K562 (cell line): ENCODE measurements at regions not wholly inside any gene's neighbourhood (a gene's known extent, or its start where the extent isn't known, plus 50 kb on each side); places are given as distances from the start of the nearest gene placed in this dataset.
A peak's percentile ranks its signal among the peaks of the same experiment; 100 is the strongest.

Experiments used
- ARID2 ChIP-seq: fragments of 450-650 bp; IDR thresholded peaks from 2 replicates; pipeline ENCODE4 v1.6.1; 2017; ENCODE audit warnings: antibody characterized with exemption, mild to moderate bottlenecking
- CBFB ChIP-seq: sonication (generic); formaldehyde crosslinking; IDR thresholded peaks from 2 replicates; pipeline ENCODE4 v1.4.0; 2020; ENCODE audit warnings: mild to moderate bottlenecking, missing genetic modification reagents
- ETV5 ChIP-seq: sonication (generic); formaldehyde crosslinking; IDR thresholded peaks from 2 replicates; pipeline ENCODE4 v1.4.0; 2020; ENCODE audit warnings: low read depth, mild to moderate bottlenecking, missing genetic modification reagents
- FOS ChIP-seq: IDR thresholded peaks from 3 replicates; pipeline ENCODE4 v1.6.1; 2011; ENCODE audit not compliant: insufficient read length; ENCODE audit errors: extremely low read depth
- FOXK1 ChIP-seq: sonication (generic); formaldehyde crosslinking; IDR thresholded peaks from 2 replicates; pipeline ENCODE4 v1.8.0; 2022; ENCODE audit warnings: missing genetic modification reagents, mild to moderate bottlenecking, borderline replicate concordance
- FUS ChIP-seq: fragments of 200-400 bp; formaldehyde crosslinking; optimal IDR thresholded peaks from 2 replicates; pipeline ENCODE3; 2017; ENCODE audit warnings: low read depth, low read length
- GATA2 ChIP-seq: sonication (generic); formaldehyde crosslinking; IDR thresholded peaks from 2 replicates; pipeline ENCODE4 v1.4.0; 2020; ENCODE audit warnings: mild to moderate bottlenecking, missing genetic modification reagents
- ILK ChIP-seq: fragments of 450-650 bp; IDR thresholded peaks from 2 replicates; pipeline ENCODE4 v1.6.1; 2016; ENCODE audit warnings: missing genetic modification characterization, low read depth, mild to moderate bottlenecking, missing compliant biosample characterization, moderate library complexity, borderline replicate concordance
- MIER1 ChIP-seq: fragments of 450-650 bp; IDR thresholded peaks from 2 replicates; pipeline ENCODE4 v1.6.1; 2016; ENCODE audit warnings: antibody characterized with exemption, mild to moderate bottlenecking, low read depth
- NFE2L1 ChIP-seq: fragments of 450-650 bp; IDR thresholded peaks from 2 replicates; pipeline ENCODE4 v1.6.1; 2016; ENCODE audit warnings: missing genetic modification characterization, low read depth, mild to moderate bottlenecking, missing compliant biosample characterization, moderate library complexity, borderline replicate concordance
- NFIC ChIP-seq: fragments of 450-650 bp; IDR thresholded peaks from 2 replicates; pipeline ENCODE4 v1.6.1; 2017; ENCODE audit warnings: mild to moderate bottlenecking, inconsistent platforms
- NFYB ChIP-seq: IDR thresholded peaks from 2 replicates; pipeline ENCODE4 v1.6.1; 2011; ENCODE audit warnings: mild to moderate bottlenecking, moderate library complexity; ENCODE audit not compliant: insufficient read length; ENCODE audit errors: extremely low read depth
- NR4A1 ChIP-seq, 2 experiments: fragments of 250-450 bp in 1 of 2; fragments of 450-650 bp in 1 of 2; sonication (Bioruptor Pico) in 1 of 2; IDR thresholded peaks; 2 replicates each; pipeline versions ENCODE4 v1.4.0 to v1.6.1; 2016 to 2020; ENCODE audit warnings: mild to moderate bottlenecking in 2 of 2, missing compliant biosample characterization in 1 of 2, missing genetic modification characterization in 1 of 2, moderate library complexity in 1 of 2
- POLR2A ChIP-seq: fragments of 450-650 bp; conservative IDR thresholded peaks from 2 replicates; pipeline ENCODE4 v1.6.1; 2016
- PRPF4 ChIP-seq: fragments of 200-400 bp; formaldehyde crosslinking; IDR thresholded peaks from one replicate; pipeline ENCODE4 v1.6.1; 2017; ENCODE audit warnings: low read length, low read depth, mild to moderate bottlenecking; ENCODE audit not compliant: insufficient read depth, poor library complexity, severe bottlenecking
- SIRT6 ChIP-seq: IDR thresholded peaks from one replicate; pipeline ENCODE4 v1.6.1; 2012; ENCODE audit warnings: low read depth, mild to moderate bottlenecking, control low read depth, inconsistent platforms, low read length, moderate library complexity
- ZNF408 ChIP-seq: fragments of 250-450 bp; sonication (Bioruptor Pico); IDR thresholded peaks from 2 replicates; pipeline ENCODE4 v1.4.0; 2020; ENCODE audit warnings: low read depth, mild to moderate bottlenecking, moderate library complexity
- ZNF644 ChIP-seq: fragments of 200-800 bp; sonication (Bioruptor generic); IDR thresholded peaks from 2 replicates; pipeline ENCODE4 v1.6.1; 2016; ENCODE audit warnings: low read depth, missing genetic modification characterization, missing compliant biosample characterization
- TF ChIP-seq, protein P1 (sequence below): fragments of 250-450 bp; sonication (Bioruptor Pico); IDR thresholded peaks from 2 replicates; pipeline ENCODE4 v1.8.0; 2022; ENCODE audit warnings: inconsistent platforms, mild to moderate bottlenecking, moderate library complexity, borderline replicate concordance
- TF ChIP-seq, protein P2 (sequence below): sonication (generic); formaldehyde crosslinking; IDR thresholded peaks from 2 replicates; pipeline ENCODE4 v1.8.1; 2022; ENCODE audit warnings: missing genetic modification reagents
- TF ChIP-seq, protein P3 (sequence below): sonication (generic); formaldehyde crosslinking; IDR thresholded peaks from 2 replicates; pipeline ENCODE4 v1.8.0; 2022; ENCODE audit warnings: mild to moderate bottlenecking, missing genetic modification reagents, borderline replicate concordance

DNA sequence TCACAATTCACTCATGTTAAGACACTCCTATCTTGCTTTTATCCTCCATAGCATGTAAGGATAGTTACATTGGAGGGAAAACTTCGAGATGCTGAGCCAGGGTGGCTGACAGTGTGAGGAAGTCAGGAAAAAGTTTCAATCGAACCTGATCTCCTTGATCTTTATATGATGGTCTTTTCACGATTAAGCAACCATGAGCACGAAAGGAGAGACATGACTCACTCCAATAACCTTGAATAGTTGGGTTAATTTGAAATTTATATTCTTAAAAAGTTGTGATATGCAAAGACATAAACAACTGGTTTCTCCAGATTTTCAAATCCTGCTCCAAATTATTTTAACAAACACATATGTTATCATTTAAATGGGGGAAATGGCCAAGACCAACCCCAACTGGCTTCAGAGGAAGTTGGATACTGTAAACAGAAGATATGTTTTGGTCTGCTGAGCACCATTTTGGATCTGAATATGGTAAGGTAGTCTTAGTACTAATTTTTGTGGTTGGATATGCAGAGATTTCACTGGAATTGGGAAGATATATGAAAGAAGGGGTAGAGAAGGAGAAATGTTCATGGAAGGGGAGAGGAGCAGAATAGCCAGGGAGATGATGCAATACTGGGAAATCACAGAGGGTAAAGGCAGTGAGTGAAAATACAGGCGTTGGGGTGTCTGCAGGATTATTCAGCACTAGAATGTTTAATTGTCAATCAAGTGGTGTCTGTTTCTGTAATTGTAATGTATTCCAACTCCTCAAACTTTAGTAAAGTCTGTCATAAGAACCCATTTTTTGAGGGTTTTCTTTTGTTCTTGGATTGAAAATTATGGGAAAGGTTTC is 185.2 kb upstream of the SLC38A2 start (continued):
- TF ChIP-seq, protein P1, sequence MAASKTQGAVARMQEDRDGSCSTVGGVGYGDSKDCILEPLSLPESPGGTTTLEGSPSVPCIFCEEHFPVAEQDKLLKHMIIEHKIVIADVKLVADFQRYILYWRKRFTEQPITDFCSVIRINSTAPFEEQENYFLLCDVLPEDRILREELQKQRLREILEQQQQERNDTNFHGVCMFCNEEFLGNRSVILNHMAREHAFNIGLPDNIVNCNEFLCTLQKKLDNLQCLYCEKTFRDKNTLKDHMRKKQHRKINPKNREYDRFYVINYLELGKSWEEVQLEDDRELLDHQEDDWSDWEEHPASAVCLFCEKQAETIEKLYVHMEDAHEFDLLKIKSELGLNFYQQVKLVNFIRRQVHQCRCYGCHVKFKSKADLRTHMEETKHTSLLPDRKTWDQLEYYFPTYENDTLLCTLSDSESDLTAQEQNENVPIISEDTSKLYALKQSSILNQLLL: no peak
- TF ChIP-seq ZNF408 (CRISPR knock-in tag) (no peak), ETV5 (no peak), PRPF4 (no peak), POLR2A (no peak), FOS (no peak), GATA2 (CRISPR knock-in tag) (no peak), FOXK1 (CRISPR knock-in tag) (no peak), ZNF644 (tag) (no peak), ILK (no peak), NR4A1 (CRISPR knock-in tag; IDR thresholded peaks at IDR 0.05) (no peak), NR4A1 (tag; IDR thresholded peaks at IDR 0.05) (peak; percentile 82; the same call in 1 of the 2 replicates), ARID2 (no peak), SIRT6 (no peak), NFIC (no peak), MIER1 (no peak), FUS (no peak), NFE2L1 (tag) (no peak), NFYB (no peak), CBFB (CRISPR knock-in tag) (no peak)
- TF ChIP-seq, protein P2, sequence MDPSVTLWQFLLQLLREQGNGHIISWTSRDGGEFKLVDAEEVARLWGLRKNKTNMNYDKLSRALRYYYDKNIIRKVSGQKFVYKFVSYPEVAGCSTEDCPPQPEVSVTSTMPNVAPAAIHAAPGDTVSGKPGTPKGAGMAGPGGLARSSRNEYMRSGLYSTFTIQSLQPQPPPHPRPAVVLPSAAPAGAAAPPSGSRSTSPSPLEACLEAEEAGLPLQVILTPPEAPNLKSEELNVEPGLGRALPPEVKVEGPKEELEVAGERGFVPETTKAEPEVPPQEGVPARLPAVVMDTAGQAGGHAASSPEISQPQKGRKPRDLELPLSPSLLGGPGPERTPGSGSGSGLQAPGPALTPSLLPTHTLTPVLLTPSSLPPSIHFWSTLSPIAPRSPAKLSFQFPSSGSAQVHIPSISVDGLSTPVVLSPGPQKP (CRISPR knock-in tag): no peak
- TF ChIP-seq, protein P3, sequence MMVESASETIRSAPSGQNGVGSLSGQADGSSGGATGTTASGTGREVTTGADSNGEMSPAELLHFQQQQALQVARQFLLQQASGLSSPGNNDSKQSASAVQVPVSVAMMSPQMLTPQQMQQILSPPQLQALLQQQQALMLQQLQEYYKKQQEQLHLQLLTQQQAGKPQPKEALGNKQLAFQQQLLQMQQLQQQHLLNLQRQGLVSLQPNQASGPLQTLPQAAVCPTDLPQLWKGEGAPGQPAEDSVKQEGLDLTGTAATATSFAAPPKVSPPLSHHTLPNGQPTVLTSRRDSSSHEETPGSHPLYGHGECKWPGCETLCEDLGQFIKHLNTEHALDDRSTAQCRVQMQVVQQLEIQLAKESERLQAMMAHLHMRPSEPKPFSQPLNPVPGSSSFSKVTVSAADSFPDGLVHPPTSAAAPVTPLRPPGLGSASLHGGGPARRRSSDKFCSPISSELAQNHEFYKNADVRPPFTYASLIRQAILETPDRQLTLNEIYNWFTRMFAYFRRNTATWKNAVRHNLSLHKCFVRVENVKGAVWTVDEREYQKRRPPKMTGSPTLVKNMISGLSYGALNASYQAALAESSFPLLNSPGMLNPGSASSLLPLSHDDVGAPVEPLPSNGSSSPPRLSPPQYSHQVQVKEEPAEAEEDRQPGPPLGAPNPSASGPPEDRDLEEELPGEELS (CRISPR knock-in tag): no peak
